Suprapubic skin (tissue), 3 donors: ENCODE measurements at regions not wholly inside any gene's neighbourhood (a gene's known extent, or its start where the extent isn't known, plus 50 kb on each side); places are given as distances from the start of the nearest gene placed in this dataset.

Source experiments
- EP300 ChIP-seq: sonication (generic); formaldehyde crosslinking; IDR thresholded peaks from one replicate; pipeline ENCODE4 v1.6.1; 2017; ENCODE audit warnings: antibody characterized with exemption
- POLR2A ChIP-seq, 2 donors: fragments of 450-650 bp; IDR thresholded peaks; one replicate each; pipeline ENCODE4 v1.6.1; 2017; ENCODE audit warnings: antibody characterized with exemption in 2 of 2, mild to moderate bottlenecking in 2 of 2, moderate library complexity in 2 of 2
- TF ChIP-seq, protein P1 (sequence below), 2 donors: fragments of 200-600 bp in 1 of 2; fragments of 450-650 bp in 1 of 2; sonication (generic) in 1 of 2; IDR thresholded peaks; one replicate each; pipeline ENCODE4 v1.5.1; 2016 to 2019; ENCODE audit warnings: antibody characterized with exemption in 2 of 2, mild to moderate bottlenecking in 1 of 2, moderate library complexity in 1 of 2

DNA sequence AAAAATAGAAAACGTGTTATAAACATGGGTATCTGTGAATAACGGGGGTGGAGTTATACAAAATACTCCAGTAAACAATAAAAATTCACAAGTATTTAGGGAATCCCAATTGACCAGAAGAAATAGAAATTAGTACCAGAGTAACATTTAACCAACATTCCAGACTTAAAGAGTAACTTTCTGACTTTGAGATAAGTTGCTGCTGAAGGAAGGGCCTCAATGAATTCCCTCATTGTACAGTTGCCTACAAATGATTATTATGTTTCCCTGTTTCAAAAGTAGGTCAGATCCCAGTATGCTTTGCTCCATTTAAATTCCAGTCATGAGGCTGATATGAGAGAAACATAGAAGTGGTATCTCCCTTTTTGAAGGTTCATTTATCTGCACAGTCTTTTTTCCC, 88.3 kb upstream of the KCNH7 start:
- TF ChIP-seq, protein P1, sequence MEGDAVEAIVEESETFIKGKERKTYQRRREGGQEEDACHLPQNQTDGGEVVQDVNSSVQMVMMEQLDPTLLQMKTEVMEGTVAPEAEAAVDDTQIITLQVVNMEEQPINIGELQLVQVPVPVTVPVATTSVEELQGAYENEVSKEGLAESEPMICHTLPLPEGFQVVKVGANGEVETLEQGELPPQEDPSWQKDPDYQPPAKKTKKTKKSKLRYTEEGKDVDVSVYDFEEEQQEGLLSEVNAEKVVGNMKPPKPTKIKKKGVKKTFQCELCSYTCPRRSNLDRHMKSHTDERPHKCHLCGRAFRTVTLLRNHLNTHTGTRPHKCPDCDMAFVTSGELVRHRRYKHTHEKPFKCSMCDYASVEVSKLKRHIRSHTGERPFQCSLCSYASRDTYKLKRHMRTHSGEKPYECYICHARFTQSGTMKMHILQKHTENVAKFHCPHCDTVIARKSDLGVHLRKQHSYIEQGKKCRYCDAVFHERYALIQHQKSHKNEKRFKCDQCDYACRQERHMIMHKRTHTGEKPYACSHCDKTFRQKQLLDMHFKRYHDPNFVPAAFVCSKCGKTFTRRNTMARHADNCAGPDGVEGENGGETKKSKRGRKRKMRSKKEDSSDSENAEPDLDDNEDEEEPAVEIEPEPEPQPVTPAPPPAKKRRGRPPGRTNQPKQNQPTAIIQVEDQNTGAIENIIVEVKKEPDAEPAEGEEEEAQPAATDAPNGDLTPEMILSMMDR (IDR thresholded peaks at IDR 0.05): no peak
- TF ChIP-seq POLR2A (IDR thresholded peaks at IDR 0.05) (no peak), EP300 (no peak)
